Suprapubic skin (tissue), 4 donors: ENCODE measurements at regions not wholly inside any gene's neighbourhood (a gene's known extent, or its start where the extent isn't known, plus 50 kb on each side); places are given as distances from the start of the nearest gene placed in this dataset.
"Not testable (repeated sequence)": the region's sequence is repeated elsewhere in the genome, so short reads cannot be mapped to it uniquely, and the experiment has no call there.

Experiments
- DNase-seq, 2 donors: peaks; one replicate each; pipeline ENCODE4 v3.0.0-alpha.2; 2019; ENCODE audit warnings: low spot score in 2 of 2
- H3K27ac ChIP-seq: fragments of 200-600 bp; sonication (generic); one replicate; pipeline ENCODE4 v1.5.1; 2019
- H3K27me3 ChIP-seq: fragments of 200-600 bp; sonication (generic); one replicate; pipeline ENCODE4 v1.5.1; 2019
- H3K36me3 ChIP-seq: fragments of 200-600 bp; sonication (generic); one replicate; pipeline ENCODE4 v1.5.1; 2019
- H3K4me1 ChIP-seq: fragments of 200-600 bp; sonication (generic); one replicate; pipeline ENCODE4 v1.5.1; 2019
- H3K4me3 ChIP-seq: fragments of 200-600 bp; sonication (generic); one replicate; pipeline ENCODE4 v1.5.1; 2019; ENCODE audit warnings: mild to moderate bottlenecking
- H3K9me3 ChIP-seq: fragments of 200-600 bp; sonication (generic); one replicate; pipeline ENCODE4 v1.5.1; 2019
- EP300 ChIP-seq: sonication (generic); formaldehyde crosslinking; IDR thresholded peaks from one replicate; pipeline ENCODE4 v1.6.1; 2017; ENCODE audit warnings: antibody characterized with exemption
- POLR2A ChIP-seq, 2 donors: fragments of 450-650 bp; IDR thresholded peaks; one replicate each; pipeline ENCODE4 v1.6.1; 2017; ENCODE audit warnings: antibody characterized with exemption in 2 of 2, mild to moderate bottlenecking in 2 of 2, moderate library complexity in 2 of 2
- POLR2AphosphoS5 ChIP-seq, 3 donors: sonication (generic); formaldehyde crosslinking; IDR thresholded peaks; one replicate each; pipeline ENCODE4 v1.6.1; 2017; ENCODE audit warnings: antibody characterized with exemption in 3 of 3
- WGBS: methylation state at CpG from one replicate; pipeline ENCODE4 v1.1.5; 2018; 5-methylcytosine and 5-hydroxymethylcytosine counted together
- TF ChIP-seq, protein P1 (sequence below), 2 donors: fragments of 200-600 bp in 1 of 2; fragments of 450-650 bp in 1 of 2; sonication (generic) in 1 of 2; IDR thresholded peaks; one replicate each; pipeline ENCODE4 v1.5.1; 2016 to 2019; ENCODE audit warnings: antibody characterized with exemption in 2 of 2, mild to moderate bottlenecking in 1 of 2, moderate library complexity in 1 of 2

DNA sequence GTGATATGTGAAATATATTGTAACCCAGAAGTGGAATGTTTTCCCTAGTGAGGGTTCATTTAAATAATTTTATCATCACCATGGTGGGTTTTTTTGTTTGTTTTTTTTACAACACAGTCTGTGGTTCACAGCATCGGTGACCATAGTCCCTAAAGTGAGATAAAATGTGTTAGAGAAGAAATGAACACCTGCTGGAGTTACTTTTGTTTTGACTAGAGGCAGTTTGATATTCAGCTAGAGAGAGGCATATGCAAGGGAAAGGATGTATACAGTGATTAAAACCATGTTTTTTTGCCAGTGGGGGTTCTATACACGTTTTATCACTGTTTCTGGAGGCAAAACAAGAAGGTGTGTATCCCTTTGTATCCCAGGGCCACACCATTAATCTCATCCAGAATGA, 541.5 kb downstream of the PCDH7 start:
- TF ChIP-seq, protein P1, sequence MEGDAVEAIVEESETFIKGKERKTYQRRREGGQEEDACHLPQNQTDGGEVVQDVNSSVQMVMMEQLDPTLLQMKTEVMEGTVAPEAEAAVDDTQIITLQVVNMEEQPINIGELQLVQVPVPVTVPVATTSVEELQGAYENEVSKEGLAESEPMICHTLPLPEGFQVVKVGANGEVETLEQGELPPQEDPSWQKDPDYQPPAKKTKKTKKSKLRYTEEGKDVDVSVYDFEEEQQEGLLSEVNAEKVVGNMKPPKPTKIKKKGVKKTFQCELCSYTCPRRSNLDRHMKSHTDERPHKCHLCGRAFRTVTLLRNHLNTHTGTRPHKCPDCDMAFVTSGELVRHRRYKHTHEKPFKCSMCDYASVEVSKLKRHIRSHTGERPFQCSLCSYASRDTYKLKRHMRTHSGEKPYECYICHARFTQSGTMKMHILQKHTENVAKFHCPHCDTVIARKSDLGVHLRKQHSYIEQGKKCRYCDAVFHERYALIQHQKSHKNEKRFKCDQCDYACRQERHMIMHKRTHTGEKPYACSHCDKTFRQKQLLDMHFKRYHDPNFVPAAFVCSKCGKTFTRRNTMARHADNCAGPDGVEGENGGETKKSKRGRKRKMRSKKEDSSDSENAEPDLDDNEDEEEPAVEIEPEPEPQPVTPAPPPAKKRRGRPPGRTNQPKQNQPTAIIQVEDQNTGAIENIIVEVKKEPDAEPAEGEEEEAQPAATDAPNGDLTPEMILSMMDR (IDR thresholded peaks at IDR 0.05) = no peak
- TF ChIP-seq POLR2AphosphoS5 (IDR thresholded peaks at IDR 0.05) (no peak), EP300 (no peak), POLR2A (IDR thresholded peaks at IDR 0.05) (no peak)
- WGBS = 33% methylated on average over 2 of the region's 2 CpGs

DNA sequence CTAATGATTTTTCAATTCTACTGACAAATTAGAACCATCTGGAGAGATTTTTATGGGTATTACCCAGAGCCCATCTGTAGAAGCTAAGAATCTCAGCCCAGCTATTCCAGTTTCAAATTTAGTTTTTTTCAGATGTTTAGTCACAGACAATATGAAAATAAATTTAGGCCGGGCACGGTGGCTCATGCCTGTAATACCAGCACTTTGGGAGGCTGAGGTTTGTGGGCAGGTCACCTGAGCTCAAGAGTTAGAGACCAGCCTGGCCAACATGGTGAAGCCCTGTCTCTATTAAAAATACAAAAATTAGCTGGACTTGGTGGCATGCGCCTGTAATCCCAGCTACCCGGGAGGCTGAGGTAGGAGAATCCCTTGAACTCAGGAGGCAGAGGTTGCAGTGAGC, 545.9 kb downstream of the PCDH7 start:
- DNase-seq, H3K9me3 ChIP-seq, H3K4me1 ChIP-seq, H3K36me3 ChIP-seq, H3K27me3 ChIP-seq, H3K4me3 ChIP-seq, H3K27ac ChIP-seq: not testable (repeated sequence)
- WGBS = 68% methylated on average over 4 of the region's 4 CpGs

More for the DNA sequence above, 541.5 kb downstream of the PCDH7 start:
- H3K4me1 ChIP-seq = no peaks in the 10 kb centered on the region
- no peaks in the 10 kb centered on the region for H3K27me3 ChIP-seq
- no peaks in the 10 kb centered on the region for H3K36me3 ChIP-seq
- no peak for DNase-seq
- no peaks in the 10 kb centered on the region for H3K9me3 ChIP-seq
- H3K4me3 ChIP-seq = no peak overlapping the region
- no peak overlapping the region for H3K27ac ChIP-seq

DNA sequence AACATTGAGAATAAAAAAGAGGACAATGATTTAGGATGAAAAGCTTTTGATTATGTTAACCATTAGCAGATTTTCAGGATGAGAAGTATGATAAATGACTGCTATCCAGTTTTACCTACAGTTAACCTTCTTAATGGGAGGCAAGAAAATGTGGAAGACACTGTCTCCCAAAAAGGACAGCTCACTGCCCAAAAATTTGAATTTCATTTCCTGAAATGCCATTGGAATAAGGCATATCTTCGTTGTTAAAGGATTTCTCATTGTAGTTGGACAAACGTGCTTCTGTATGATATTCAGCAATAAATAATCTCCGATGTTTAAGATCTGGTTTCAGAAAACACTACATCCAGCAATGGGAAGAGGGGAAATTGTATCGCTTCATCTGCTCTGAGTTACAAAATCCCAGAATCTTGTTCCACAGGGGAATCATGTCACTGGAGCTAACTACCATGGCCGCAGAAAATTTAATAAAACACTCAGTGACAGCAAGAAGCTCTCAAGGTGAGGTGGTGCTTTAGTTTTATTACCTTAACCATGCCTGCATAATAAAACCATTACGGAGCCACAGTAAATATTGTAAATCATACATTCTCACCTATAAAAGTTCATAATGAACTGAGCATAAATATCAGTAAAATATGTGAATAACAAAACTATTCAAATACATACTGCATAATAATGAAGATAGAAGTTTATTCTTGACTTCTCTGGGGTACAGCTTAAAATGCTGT, 552.3 kb downstream of the PCDH7 start:
- no peaks in the 10 kb centered on the region for H3K36me3 ChIP-seq
- no peak for TF ChIP-seq POLR2A (IDR thresholded peaks at IDR 0.05)
- no peak for TF ChIP-seq EP300
- no peak for TF ChIP-seq POLR2AphosphoS5 (IDR thresholded peaks at IDR 0.05)
- TF ChIP-seq, protein P1 (IDR thresholded peaks at IDR 0.05) = no peak
- H3K4me3 ChIP-seq = no peak overlapping the region
- no peaks in the 10 kb centered on the region for H3K4me1 ChIP-seq
- no peaks in the 10 kb centered on the region for H3K9me3 ChIP-seq
- no peak overlapping the region for H3K27ac ChIP-seq
- 73% methylated on average over 6 of the region's 6 CpGs for WGBS
- no peaks in the 10 kb centered on the region for H3K27me3 ChIP-seq
- DNase-seq = no peak

DNA sequence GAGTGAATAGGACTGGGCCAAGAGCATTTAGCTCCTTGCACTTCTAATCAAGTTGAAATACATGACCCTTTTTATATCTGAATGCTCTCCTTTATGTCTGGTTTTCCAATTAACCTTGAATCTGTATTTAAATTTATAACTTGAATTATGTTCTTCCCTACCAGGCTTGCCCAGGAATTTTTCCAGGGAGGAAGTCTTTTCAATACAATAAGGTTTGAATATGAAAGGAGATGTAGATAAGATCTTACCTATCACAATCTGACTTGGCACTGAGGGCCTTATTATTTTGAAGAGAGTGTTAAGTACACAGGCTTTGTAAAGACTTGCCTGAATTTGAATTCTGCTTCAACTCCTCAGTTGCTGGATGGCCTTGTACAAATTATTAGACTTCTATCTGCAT, 555.7 kb downstream of the PCDH7 start:
- no peak overlapping the region for H3K4me3 ChIP-seq
- no peaks in the 10 kb centered on the region for H3K36me3 ChIP-seq
- TF ChIP-seq POLR2AphosphoS5 (IDR thresholded peaks at IDR 0.05) (no peak), EP300 (no peak), POLR2A (IDR thresholded peaks at IDR 0.05) (no peak)
- TF ChIP-seq, protein P1 (IDR thresholded peaks at IDR 0.05) = no peak
- no peak overlapping the region for H3K27ac ChIP-seq
- DNase-seq = no peak
- H3K4me1 ChIP-seq = no peaks in the 10 kb centered on the region
- H3K9me3 ChIP-seq = no peaks in the 10 kb centered on the region
- H3K27me3 ChIP-seq = no peaks in the 10 kb centered on the region

DNA sequence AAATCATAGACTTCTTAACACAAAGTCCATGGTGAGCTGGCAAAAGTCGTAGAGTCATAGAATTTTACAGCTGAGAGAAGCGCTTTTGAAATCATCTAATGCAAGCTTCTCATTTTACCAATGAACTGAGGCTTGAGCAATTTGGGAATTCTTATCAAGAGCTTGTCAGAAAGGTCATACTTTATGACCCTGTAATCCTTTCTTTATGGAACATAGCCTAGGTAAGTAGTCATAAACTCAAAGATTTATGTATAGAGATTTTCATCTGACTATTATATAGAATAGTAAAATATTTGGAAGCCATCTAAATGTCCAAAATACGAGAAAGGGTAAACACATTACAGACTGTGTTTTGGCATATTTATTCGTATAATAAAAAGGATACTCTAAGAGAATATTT, 563.5 kb downstream of the PCDH7 start:
- 61% methylated on average over 4 of the region's 4 CpGs for WGBS
- no peaks in the 10 kb centered on the region for H3K36me3 ChIP-seq
- TF ChIP-seq, protein P1 (IDR thresholded peaks at IDR 0.05) = no peak
- TF ChIP-seq EP300 (no peak), POLR2A (IDR thresholded peaks at IDR 0.05) (no peak)
- no peak overlapping the region for H3K27ac ChIP-seq
- no peaks in the 10 kb centered on the region for H3K9me3 ChIP-seq
- no peaks in the 10 kb centered on the region for H3K4me1 ChIP-seq
- DNase-seq = no peak
- no peak overlapping the region for H3K4me3 ChIP-seq
- no peaks in the 10 kb centered on the region for H3K27me3 ChIP-seq

DNA sequence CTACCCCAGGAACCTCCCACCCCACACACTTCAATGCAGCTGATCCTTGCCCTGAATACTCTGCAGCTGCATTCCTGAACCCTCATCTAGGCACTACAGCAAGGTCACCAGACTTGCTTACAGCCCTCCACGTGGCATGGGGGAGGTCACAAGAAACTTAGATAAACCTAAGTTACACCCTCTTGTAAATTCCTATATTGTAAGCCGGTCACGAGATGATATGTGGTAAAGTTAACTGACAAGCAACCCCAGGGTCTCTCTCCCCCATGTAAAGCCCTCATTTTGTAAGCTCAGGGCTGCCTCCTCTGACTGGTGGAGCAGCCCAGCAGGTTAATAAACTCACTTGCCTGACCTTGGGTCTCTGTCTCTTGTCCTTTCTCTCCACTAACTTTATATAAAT, 570.7 kb downstream of the PCDH7 start:
- no peak overlapping the region for H3K4me3 ChIP-seq
- no peaks in the 10 kb centered on the region for H3K27me3 ChIP-seq
- WGBS = 58% methylated on average over 3 of the region's 3 CpGs
- no peaks in the 10 kb centered on the region for H3K9me3 ChIP-seq
- no peaks in the 10 kb centered on the region for H3K36me3 ChIP-seq
- TF ChIP-seq, protein P1 (IDR thresholded peaks at IDR 0.05) = no peak
- TF ChIP-seq POLR2A (IDR thresholded peaks at IDR 0.05) = no peak
- TF ChIP-seq EP300 = no peak
- no peak for TF ChIP-seq POLR2AphosphoS5 (IDR thresholded peaks at IDR 0.05)
- no peak for DNase-seq
- no peaks in the 10 kb centered on the region for H3K4me1 ChIP-seq
- H3K27ac ChIP-seq = no peak overlapping the region
